Lower lobe of right lung (tissue), 2 donors: ENCODE measurements at regions not wholly inside any gene's neighbourhood (a gene's known extent, or its start where the extent isn't known, plus 50 kb on each side); places are given as distances from the start of the nearest gene placed in this dataset.
A peak's percentile ranks its signal among the peaks of the same experiment; 100 is the strongest.

Source experiments
- ATAC-seq, 2 donors: fragments of 200-7000 bp; cut with Tn5 transposase; one replicate each; pipeline ENCODE4 v1.9.1; 2020 to 2022; ENCODE audit warnings: mild to moderate bottlenecking in 2 of 2, moderate library complexity in 2 of 2
- DNase-seq: peaks from one replicate; pipeline ENCODE4 v3.0.0-alpha.2; 2020
- H3K27ac ChIP-seq: fragments of 200-600 bp; one replicate; pipeline ENCODE4 v1.8.0; 2022
- H3K27me3 ChIP-seq: fragments of 200-600 bp; one replicate; pipeline ENCODE4 v1.8.0; 2022; ENCODE audit warnings: low read depth
- H3K36me3 ChIP-seq: fragments of 200-600 bp; one replicate; pipeline ENCODE4 v1.8.0; 2022; ENCODE audit warnings: mild to moderate bottlenecking
- H3K4me1 ChIP-seq: fragments of 200-600 bp; one replicate; pipeline ENCODE4 v1.8.0; 2022
- H3K4me3 ChIP-seq: fragments of 200-600 bp; one replicate; pipeline ENCODE4 v1.8.0; 2022; ENCODE audit warnings: mild to moderate bottlenecking
- H3K9me3 ChIP-seq: fragments of 200-600 bp; one replicate; pipeline ENCODE4 v1.8.0; 2022
- CTCF ChIP-seq: fragments of 200-600 bp; IDR thresholded peaks from one replicate; pipeline ENCODE4 v1.8.0; 2022; ENCODE audit warnings: antibody characterized with exemption, mild to moderate bottlenecking
- intact Hi-C: fragments of 100-400 bp; cut with DNase I; formaldehyde crosslinking; loops from one replicate; pipeline ENCODE4 v1.11.0; 2022
- donor health status: DM: no; HTN: yes; CAD: no; lungs with severe emphysema.

DNA sequence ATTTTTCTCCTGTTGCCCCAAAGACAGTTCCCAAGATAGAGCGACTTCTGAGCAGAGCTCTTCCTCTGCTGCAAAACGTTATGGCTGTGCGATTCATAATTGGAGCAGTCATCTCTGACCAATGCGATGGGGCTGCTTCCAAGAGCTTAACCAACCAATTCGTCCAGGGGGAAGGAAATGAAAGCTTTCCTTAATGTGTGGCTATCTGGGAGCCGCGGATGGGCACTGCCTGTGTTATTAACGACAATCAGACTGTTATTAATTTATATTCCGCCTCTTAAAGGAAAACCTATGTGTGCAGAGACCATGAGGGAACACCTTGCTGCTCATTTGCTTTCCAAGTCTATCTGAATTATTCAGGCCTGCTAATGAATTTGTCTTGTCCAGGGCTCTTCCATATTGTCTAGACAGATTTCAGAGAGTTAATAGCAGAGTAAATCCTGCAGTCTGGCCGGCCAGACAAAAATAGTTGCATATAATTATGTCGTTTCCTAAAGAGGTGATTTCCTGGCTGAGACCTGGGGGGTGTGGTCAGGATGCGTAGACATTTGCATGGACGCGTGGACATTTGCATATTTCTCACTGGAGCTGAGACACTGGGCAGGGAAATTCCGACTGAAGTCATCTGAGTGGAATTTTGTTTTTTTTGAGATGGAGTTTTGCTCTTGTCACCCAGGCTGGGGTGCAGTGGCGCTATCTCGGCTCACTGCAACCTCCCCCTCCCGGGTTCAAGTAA is 135.4 kb downstream of the HMX1 start:
- ATAC-seq (no peak), DNase-seq (no peak)
- Histone ChIP-seq H3K36me3 (no peaks in the 10 kb centered on the region), H3K27ac (no peak overlapping the region), H3K9me3 (no peaks in the 10 kb centered on the region), H3K27me3 (peaks cover 2% of the 10 kb centered on the region), H3K4me1 (no peaks in the 10 kb centered on the region), H3K4me3 (no peak overlapping the region)
- no peak for TF ChIP-seq CTCF
- intact Hi-C loops, result no loop called here

- Histone ChIP-seq H3K4me3 (no peak overlapping the region), H3K36me3 (no peaks in the 10 kb centered on the region), H3K9me3 (no peaks in the 10 kb centered on the region), H3K27me3 (no peaks in the 10 kb centered on the region), H3K27ac (no peak overlapping the region), H3K4me1 (no peaks in the 10 kb centered on the region)
- DNase-seq, result no peak
- TF ChIP-seq CTCF, result no peak
- ATAC-seq, result no peak
- intact Hi-C loops, result no loop called here
These were observed 136.2 kb downstream of the HMX1 start for GRCh38 chr4:8735236-8736089.

GRCh38 chr4:8732681-8733243 is 138.9 kb downstream of the HMX1 start:
- no peaks in the 10 kb centered on the region for H3K27me3 ChIP-seq
- no peak overlapping the region for H3K4me3 ChIP-seq
- H3K9me3 ChIP-seq, result no peaks in the 10 kb centered on the region
- peak; percentile 20 for DNase-seq
- no peaks in the 10 kb centered on the region for H3K36me3 ChIP-seq
- ATAC-seq, result no peak
- no peaks in the 10 kb centered on the region for H3K4me1 ChIP-seq
- TF ChIP-seq CTCF, result no peak
- H3K27ac ChIP-seq, result no peak overlapping the region
- intact Hi-C loops, result no loop called here

DNA sequence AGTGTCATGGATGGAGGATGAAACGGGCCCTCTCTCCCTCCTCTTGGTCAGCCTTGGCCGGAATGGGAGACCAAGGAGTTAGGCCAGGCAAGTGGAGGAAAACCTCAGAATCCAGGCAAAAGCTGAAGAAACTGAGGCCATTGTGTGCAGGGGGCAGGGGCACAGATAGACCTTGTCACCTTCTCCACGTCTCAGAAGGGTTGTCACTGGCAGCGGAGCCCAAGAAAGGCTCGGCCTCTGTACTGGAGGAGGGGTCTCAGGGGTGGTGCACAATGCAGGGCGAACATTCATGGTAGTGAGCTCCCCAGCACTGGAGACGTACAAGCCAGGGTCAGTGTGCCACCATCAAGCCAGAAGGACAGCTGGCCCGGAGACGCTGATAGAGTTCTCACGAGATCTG is 139.5 kb downstream of the CPZ start:
- H3K4me1 ChIP-seq, result no peaks in the 10 kb centered on the region
- no peak overlapping the region for H3K4me3 ChIP-seq
- no peak for TF ChIP-seq CTCF
- no peaks in the 10 kb centered on the region for H3K27me3 ChIP-seq
- ATAC-seq (no peak), DNase-seq (peak; percentile 24)
- no peaks in the 10 kb centered on the region for H3K9me3 ChIP-seq
- H3K36me3 ChIP-seq, result no peaks in the 10 kb centered on the region
- H3K27ac ChIP-seq, result no peak overlapping the region
- intact Hi-C loops, result no loop called here

GRCh38 chr4:8731364-8731763 is 138.8 kb downstream of the CPZ start:
- no peaks in the 10 kb centered on the region for H3K4me1 ChIP-seq
- ATAC-seq, result no peak
- DNase-seq, result peak; percentile 19

More at GRCh38 chr4:8731364-8731763, 138.8 kb downstream of the CPZ start:
- H3K4me3 ChIP-seq, result no peak overlapping the region
- H3K36me3 ChIP-seq, result no peaks in the 10 kb centered on the region
- H3K27ac ChIP-seq, result no peak overlapping the region
- intact Hi-C loops, result no loop called here
- H3K27me3 ChIP-seq, result peaks cover 5% of the 10 kb centered on the region
- no peak for TF ChIP-seq CTCF
- H3K9me3 ChIP-seq, result no peaks in the 10 kb centered on the region
